GM18873 (cell line): ENCODE measurements at regions not wholly inside any gene's neighbourhood (a gene's known extent, or its start where the extent isn't known, plus 50 kb on each side); places are given as distances from the start of the nearest gene placed in this dataset.
"Not testable (repeated sequence)": the region's sequence is repeated elsewhere in the genome, so short reads cannot be mapped to it uniquely, and the experiment has no call there.

Source experiments
- ATAC-seq: cut with Tn5 transposase; IDR thresholded peaks from one replicate; pipeline ENCODE4 v1.9.1; 2021; ENCODE audit warnings: mild to moderate bottlenecking, moderate library complexity, moderate number of reproducible peaks; ENCODE audit not compliant: unreplicated experiment, low FRiP score

DNA sequence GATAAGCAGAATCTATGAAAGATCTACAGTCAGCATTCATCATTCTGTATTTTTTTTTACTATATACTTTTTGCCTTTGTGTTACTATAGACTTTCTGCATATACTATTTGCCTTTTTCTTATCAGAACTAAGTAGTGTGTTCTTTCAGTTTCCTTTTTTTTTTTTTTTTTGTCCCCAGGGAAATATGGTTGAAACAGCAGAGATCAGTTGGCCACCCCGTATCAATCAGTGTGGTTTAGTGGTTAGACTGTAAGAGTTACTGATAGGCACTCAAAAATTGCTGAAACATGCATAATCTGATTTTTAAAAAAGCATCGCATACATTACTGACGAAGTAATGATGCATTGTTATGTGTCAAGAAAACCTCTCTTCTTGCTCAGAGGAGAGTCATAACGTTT, 990.8 kb upstream of the EDIL3 start:
- ATAC-seq: no peak

DNA sequence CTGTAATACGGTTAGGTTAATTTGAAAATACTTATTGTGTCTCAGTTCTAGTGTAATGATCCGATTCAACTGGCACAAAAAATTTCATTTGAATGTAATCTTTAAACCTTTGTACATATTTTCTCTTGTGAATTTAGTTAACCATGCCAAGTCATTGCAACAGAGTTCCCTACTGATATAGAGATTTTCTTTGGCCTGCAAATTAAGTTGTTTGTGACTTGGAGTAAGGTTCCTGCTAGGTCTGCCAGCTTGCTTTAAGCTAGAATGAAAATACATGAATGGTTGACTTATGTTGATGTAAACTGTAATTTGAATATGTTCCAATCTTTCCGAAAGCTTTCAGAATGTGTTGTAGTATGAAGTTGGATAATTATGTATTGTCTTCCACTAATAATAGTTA, 1004.1 kb upstream of the EDIL3 start:
- no peak for ATAC-seq

DNA sequence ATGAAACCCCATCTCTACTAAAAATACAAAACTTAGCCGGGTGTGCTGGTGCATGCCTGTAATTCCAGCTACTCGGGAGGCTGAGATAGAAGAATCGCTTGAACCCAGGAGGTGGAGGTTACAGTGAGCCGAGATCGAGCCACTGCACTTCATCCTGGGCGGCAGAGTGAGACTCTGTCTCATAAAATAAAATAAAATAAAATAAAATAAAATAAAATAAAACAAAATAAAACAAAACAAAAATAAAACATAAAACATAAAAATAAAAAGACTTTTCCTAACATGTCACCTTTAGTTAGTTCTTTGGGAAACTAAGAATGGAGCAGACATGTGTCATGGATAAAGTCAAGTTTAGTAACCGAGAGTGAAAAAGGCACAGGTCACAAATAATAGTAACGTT, 1007.6 kb upstream of the EDIL3 start:
- ATAC-seq: not testable (repeated sequence)

DNA sequence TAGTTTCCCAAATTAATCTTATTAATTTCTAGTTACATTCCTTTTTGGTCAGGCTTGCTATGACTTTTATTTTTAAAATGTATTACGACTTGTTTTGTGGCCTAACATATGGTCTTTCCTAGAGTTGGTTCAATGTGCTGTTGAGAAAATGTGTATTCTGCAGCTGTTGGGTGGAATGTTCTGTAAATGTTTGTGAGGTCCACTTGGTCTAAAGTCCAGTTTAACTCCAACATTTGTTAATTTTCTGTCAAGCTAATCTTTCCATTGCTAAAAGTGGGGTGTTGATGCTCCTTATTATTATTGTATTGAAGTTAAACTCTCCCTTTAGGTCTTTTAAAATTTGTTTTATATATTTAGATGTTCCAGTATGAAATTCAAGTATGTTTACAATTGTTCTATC, 1010.8 kb upstream of the EDIL3 start:
- ATAC-seq: no peak

DNA sequence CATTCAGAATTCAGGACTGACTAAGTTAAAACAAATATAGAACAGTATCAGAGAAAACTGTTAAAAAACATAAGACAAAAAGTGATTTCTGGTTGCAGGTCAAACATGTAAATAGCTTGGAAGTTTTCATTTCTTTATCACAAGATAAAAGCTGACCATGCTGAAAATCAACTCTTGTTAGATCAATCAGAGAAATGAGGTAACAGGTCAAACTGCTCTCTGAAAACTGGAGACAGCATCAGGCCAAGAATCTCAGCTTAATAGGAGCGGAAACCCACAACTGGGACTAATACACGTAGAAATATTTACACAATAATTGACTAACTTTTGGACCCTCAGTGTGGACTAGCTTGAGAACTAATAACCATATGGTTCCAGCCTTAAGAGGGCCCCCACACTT, 1012.8 kb upstream of the EDIL3 start:
- no peak for ATAC-seq

DNA sequence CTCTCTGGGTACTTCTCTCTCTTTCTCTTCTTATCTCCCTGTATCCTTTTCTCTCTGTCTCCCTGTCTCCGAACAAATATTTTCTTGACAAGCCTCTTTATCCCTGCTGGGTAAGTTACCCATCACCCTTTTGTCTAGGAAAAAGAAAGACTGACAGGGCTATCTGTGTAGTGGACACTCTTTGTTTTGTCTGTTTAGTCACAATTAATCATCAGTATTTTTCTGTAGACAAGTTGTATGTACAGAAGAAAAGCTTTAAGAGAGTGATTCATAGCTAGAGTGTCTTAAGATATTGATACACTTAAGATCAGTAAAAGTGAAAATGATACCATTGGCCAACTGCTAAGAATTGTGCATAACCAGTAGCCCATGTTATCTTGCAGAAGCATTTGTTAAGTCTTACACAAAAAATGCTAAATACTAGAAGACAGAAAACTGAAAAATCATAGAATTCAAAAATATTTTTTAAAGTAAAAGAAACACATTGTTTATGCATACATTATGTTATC, 1043.8 kb upstream of the EDIL3 start:
- ATAC-seq: no peak

DNA sequence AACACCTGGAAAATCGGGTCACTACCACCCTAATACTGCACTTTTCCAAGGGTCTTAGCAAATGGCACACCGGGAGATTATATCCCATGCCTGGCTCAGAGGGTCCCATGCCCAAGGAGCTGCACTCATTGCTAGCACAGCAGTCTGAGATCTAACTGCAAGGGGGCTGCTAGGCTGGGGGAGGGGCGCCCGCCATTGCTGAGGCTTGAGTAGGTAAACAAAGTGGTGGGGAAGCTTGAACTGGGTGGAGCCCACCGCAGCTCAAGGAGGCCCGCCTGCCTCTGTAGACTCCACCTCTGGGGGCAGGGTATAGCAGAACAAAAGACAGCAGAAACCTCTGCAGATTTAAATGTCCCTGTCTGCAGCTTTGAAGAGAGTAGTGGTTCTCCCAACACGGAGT, 1047.0 kb upstream of the EDIL3 start:
- not testable (repeated sequence) for ATAC-seq

DNA sequence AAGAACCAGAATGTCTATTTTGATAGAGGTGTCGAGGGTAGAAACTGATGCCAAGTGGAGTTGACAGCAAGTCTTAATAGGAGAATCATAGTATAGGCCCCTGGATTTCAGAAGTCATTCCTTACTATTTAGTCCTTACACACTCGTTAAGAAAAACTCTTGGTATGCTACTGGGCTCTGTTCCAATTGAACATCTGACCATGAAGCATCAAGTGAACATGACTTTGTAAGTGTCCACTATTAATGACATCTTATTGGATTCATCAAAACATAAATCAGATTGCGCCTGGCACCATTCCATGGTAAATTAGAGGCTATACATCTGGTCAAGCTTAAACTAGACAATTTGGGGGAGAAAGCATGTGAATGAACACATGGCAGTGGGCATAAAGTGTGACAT, 1056.5 kb upstream of the EDIL3 start:
- no peak for ATAC-seq

DNA sequence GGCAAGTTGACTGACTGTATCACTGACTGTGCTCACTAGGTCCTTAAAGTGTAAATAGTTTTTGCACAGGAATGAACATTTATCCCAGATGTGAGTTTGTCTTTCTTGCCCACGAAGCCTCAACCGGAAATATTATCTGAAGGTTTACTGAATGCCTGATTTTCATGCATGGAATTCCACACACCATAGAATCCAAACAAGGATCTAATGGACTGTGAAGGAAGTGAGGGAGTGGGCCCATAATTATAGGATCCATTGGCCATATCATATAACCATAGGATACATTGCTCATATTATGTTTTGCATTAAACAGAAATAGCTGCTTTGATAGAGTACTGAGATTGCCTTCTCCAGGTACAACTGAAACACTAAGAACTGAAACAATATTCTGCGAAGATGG, 1057.2 kb upstream of the EDIL3 start:
- ATAC-seq: no peak

DNA sequence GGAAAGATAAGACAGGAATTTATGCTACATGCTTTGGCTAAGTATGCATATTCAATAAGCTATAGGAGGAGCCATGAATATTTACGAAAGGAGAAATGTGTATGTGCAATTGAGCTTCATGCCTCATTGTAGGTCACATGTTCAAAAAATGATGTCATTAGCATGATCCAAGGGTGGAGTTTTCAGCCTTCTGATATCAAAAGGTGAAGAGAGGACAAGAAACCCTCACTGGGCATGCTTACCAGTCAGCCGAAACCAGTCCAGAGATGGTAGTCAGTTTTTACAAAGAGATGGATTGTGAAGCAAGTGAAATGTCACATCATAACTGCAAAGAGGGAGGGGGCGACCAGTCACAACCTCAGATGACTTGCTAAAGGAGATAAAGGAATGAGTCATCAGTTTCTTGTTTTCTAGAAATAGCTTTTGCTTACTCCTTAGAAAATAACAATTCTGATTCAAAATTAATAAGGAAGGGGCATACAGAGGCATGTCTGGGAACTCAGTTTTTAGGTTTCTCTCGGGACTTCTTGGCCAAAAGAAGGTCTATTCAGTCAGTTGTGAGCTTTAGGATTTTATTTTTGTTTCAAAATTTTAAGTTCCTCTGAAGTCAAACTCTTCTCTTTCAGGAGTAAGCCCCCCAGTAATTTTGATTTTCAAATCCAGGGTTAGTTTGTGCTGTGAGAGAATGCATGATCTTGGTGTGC, 1067.8 kb upstream of the EDIL3 start:
- no peak for ATAC-seq

DNA sequence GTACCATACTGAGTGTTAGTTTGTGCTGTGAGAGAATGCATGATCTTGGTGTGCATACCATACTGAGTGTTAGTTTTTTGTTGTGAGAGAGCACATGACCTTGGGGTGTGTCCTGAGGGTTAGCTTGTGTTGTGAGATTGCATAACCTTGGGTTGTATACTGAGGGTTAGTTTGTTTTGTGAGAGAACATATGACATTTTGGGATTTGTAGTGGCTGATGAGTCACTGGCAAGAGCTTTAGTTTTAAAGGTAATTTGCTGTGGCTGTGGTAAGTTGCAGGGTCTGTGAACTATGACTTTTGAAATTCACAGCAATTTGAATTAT, 1068.3 kb upstream of the EDIL3 start:
- no peak for ATAC-seq

DNA sequence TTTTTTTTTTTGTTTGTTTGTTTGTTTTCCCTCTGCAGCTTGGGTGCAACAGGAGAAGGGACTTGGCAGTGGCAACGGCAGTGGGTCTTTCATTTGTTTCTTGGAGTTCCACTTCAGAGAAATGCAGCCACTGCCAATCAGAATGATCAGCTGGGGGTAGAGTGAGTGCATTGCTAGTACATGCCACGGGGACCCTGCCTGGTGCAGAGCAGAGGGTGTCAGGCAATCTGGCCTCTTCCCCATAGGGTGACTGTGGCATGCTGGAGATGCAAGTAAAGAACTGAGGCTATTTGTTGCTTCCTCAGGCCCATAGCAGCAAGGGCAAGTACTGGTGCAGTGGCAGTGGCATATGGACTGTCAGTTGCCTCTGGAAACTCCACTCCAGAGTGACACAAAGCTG, 1073.6 kb upstream of the EDIL3 start:
- no peak for ATAC-seq

DNA sequence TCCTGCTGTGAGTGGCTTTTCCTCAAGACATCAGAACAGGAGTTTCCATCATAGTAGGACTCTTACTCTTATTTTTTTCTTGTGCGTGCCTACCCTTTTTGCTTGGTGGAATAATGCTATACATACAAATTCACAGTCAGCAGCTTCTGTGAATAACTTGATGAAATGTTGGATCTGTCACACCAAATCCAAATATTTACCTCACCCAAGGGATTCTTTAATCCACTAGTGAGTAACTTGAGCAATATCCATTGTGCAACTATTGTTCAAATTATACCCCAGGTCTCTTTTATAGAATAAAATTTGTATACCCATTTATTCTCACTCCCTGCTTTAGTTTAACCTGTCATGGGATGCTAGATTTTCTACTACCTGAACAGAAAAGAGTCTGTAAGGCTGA, 1078.3 kb upstream of the EDIL3 start:
- ATAC-seq: no peak

DNA sequence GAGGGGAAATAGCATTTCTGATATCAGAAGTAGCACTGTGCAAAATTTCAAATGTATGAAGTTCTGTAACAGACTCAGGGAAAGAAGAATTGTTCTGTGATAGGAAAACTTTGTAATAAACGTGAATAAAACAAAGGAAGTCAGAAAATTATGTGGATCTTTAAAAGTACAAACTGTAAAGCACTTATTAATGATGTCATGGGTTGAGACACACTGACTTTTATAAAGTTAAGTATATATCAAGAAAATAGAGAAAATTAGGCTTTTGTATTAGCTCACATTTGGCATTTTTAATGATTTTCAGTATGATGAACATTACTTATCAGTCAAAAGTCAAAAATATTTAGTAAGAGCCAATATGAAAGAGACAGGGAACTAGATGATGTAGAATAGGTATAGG, 1081.7 kb upstream of the EDIL3 start:
- no peak for ATAC-seq

DNA sequence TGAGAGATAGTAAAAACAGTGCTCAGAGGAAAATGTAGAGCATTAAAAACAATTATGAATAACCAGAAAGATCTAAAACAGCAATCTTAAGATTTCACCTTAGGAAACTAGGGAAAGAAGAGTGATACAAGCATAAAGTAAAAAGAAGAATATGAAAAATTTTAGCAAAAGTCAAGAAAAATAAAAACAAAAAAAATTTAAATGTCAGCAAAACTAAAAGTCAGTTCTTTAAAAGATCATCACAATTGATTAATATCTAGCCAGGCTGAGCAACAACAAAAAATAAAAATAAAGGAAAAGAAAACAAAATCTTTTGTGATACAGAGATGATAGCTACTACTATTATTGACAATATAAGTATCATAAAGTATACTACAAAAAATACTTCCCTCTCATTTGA, 1088.1 kb upstream of the EDIL3 start:
- no peak for ATAC-seq

DNA sequence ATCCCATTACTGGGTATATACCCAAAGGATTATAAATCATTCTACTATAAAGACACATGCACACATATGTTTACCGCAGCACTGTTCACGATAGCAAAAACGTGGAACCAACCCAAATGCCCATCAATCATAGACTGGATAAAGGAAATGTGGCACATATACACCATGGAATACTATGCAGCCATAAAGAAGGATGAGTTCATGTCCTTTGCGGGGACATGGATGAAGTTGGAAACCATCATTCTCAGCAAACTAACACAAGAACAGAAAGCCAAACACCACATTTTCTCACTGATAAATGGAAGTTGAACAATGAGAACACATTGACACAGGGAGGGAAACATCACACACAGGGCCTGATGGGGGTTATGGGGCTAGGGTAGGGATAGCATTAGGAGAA, 1090.5 kb upstream of the EDIL3 start:
- not testable (repeated sequence) for ATAC-seq

DNA sequence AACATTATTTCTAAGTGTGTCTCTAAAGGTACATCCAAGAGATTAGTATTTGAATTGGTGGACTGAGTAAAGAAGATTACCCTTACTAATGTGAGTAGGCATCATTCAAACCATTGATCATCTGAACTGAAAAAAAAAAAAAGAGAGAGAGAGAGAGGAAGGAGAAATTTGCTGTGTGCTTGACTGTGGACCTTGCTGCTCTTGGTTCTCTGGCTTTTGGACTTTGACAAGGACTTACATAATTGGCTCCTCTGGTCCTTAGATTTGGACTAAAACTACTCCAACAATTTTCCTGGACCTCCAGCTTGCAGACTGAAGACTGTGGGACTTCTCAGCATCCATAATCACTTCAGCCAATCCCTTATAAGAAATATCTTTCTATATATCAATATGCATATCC, 1091.9 kb upstream of the EDIL3 start:
- no peak for ATAC-seq

DNA sequence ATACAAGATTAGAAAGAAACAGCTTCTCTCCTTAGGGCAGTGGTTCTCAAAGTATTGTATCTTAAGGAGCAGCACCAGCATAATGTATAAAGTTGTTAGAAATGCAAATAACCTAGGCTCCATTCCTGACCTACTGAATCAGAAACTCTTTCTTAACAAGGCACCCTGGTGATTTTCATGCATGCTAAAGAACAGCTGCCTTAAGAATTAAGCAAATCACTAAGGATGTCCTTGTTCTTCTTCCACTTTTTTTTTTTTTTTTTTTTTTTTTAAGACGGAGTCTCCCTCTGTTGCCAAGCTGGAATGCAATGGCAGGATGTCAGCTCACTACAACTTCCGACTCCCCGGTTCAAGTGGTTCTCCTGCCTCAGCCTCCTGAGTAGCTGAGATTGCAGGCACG, 1095.2 kb upstream of the EDIL3 start:
- ATAC-seq: no peak

DNA sequence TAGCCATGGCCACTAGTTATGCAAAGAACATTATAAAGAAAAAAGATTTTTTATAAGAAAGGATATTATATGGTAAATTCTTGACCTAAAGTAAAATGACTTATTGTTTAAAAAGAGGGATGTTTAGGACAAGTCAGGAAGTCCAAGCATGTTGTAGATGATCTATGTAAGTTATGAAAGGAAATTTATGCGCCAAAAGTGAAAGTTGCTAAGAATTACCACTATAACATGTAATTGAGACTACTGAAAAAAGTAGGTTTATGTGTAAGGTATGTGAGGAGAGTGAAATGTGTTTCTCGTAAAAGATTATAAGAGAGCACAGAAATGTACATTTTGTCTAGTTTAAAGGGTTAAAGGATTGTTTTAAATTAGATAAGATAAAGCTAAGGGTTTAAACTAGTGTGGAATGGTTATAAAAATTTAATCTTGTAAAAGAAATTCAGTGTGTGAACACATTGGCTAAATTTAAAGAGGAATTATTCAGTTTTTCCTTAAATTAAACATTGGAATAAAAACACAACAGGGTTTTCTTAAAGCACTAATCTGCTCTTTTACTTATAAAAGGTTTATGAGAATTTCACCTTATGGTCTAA, 1100.4 kb upstream of the EDIL3 start:
- ATAC-seq: no peak

DNA sequence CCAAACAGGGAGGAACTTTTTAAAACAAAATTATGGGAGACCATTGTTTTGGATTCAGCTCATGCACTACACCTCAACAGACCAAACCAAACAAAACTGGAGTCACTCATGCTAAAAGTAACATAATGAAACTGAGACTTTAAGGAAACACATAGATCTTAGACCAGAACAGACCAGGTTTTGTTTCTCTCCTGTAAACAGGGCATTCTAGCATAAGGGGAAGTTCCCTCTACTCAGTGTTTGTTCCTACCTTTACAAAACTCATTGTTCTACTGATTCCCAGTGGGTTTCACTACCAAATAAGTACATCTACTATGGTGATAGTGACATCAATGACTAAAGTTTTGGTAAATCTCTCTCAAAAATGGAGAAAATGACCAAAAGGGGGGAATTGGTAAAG, 1103.6 kb upstream of the EDIL3 start:
- ATAC-seq: no peak

DNA sequence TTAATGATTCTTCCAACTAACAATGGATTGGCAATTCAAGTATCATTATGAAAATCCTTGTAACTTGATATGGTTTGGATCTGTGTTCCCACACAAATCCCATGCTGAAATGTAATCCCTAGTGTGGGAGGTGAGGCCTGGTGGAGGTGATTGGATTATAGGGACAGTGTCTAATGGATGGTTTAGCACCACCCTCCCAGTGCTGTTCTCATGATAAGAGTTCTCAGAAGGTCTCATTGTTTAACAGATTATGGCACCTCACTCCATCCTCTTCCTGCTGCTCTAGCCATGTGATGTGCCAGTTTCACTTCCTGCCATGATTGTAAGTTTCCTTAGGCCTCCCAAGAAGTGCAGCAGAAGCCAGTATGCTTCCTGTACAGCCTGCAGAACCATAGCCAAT, 1116.2 kb upstream of the EDIL3 start:
- no peak for ATAC-seq

DNA sequence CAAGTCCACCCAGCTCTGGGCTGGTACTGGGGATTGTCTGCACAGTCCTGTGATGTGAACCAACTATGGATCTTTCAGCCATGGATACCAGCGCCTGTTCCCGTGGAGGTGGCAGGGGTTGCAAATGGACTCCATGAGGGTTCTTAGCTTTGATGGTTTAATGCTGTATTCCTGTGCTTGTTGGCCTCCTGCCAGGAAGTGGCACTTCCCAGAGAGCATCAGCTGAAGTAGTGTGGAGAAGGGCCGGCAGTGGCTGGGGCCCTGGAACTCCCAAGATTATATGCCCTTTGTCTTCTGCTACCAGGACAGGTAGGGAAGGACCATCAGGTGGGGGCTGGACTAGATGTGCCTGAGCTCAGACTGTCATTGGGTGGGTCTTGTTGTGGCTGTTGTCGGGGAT, 1104.8 kb upstream of the COX7C start:
- no peak for ATAC-seq

DNA sequence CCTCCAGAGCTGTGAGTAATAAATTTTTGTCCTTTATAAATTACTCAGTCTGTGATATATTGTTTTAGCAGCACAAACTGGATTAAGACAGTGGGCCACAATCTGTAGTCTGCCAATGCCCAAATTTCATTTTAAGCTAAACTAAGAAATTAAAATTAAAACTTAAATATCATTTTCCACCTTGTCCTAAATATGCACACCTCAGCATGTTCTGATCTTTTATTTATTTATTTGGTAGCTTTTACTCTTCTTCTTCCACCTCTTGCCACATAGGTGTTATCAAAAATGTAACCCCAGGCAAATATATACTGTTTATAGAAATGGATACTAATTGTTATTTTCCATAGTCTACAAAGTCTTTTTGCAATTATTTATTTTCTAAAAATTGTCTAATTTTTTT, 1102.2 kb upstream of the COX7C start:
- no peak for ATAC-seq
